Naive B cell (primary cell): ENCODE measurements at regions not wholly inside any gene's neighbourhood (a gene's known extent, or its start where the extent isn't known, plus 50 kb on each side); places are given as distances from the start of the nearest gene placed in this dataset.

Source experiments
- ATAC-seq, 2 donors: fragments of 150-1000 bp; cut with Tn5 transposase; 2 replicates each; pipeline ENCODE4 v1.10.0; 2021; ENCODE audit warnings: low read depth in 2 of 2, mild to moderate bottlenecking in 2 of 2, moderate library complexity in 2 of 2
- DNase-seq: peaks from one replicate; pipeline ENCODE4 v3.0.0; 2022
- H3K27ac Mint-ChIP-seq, 6 donors: one replicate each; pipeline ENCODE4 v1.8.0; 2020 to 2022; ENCODE audit warnings: mild to moderate bottlenecking in 6 of 6, mixed read lengths in 6 of 6, moderate library complexity in 5 of 6, inconsistent platforms in 2 of 6
- H3K27me3 Mint-ChIP-seq, 3 donors: one replicate each; pipeline ENCODE4 v1.8.0; 2021 to 2022; ENCODE audit warnings: mixed read lengths in 3 of 3, mild to moderate bottlenecking in 1 of 3
- H3K36me3 Mint-ChIP-seq, 2 donors: one replicate each; pipeline ENCODE4 v1.8.0; 2020 to 2022; ENCODE audit warnings: mixed read lengths in 2 of 2, inconsistent platforms in 1 of 2, mild to moderate bottlenecking in 1 of 2
- H3K4me1 Mint-ChIP-seq, 3 donors: one replicate each; pipeline ENCODE4 v1.8.0; 2020 to 2022; ENCODE audit warnings: mixed read lengths in 3 of 3, inconsistent platforms in 1 of 3, mild to moderate bottlenecking in 1 of 3, moderate library complexity in 1 of 3
- H3K4me3 Mint-ChIP-seq, 8 donors: one replicate each; pipeline ENCODE4 v1.8.0; 2020 to 2022; ENCODE audit warnings: mild to moderate bottlenecking in 8 of 8, mixed read lengths in 8 of 8, moderate library complexity in 8 of 8, inconsistent platforms in 2 of 8
- H3K9me3 Mint-ChIP-seq, 7 donors: one replicate each; pipeline ENCODE4 v1.8.0; 2020 to 2022; ENCODE audit warnings: mixed read lengths in 7 of 7, mild to moderate bottlenecking in 5 of 7, inconsistent platforms in 2 of 7, moderate library complexity in 1 of 7

GRCh38 chr1:4119516-4120220 lies 219.6 kb upstream of the C1orf174 start:
- no peak for DNase-seq
- Mint-ChIP-seq H3K9me3 (peaks cover 0 to 4% (median 3%) of the 10 kb centered on the region in 7 donors), H3K36me3 (peaks cover 1 to 2% of the 10 kb centered on the region in 2 donors), H3K4me1 (peaks cover 0 to 3% (median 0%) of the 10 kb centered on the region in 3 donors), H3K27me3 (peaks cover 5 to 24% (median 20%) of the 10 kb centered on the region in 3 donors), H3K4me3 (peak overlapping the region in 1 of 8 donors; percentile 51), H3K27ac (no peak overlapping the region)
- no peak for ATAC-seq

GRCh38 chr1:4120557-4121292 lies 220.7 kb upstream of the C1orf174 start:
- no peak for DNase-seq
- H3K27ac Mint-ChIP-seq, result no peak overlapping the region
- H3K27me3 Mint-ChIP-seq, result peaks cover 5 to 28% (median 20%) of the 10 kb centered on the region in 3 donors
- ATAC-seq, result no peak
- no peaks in the 10 kb centered on the region for H3K36me3 Mint-ChIP-seq
- peaks cover 0 to 2% (median 0%) of the 10 kb centered on the region in 7 donors for H3K9me3 Mint-ChIP-seq
- peaks cover 0 to 3% (median 0%) of the 10 kb centered on the region in 3 donors for H3K4me1 Mint-ChIP-seq
- no peak overlapping the region for H3K4me3 Mint-ChIP-seq

DNA sequence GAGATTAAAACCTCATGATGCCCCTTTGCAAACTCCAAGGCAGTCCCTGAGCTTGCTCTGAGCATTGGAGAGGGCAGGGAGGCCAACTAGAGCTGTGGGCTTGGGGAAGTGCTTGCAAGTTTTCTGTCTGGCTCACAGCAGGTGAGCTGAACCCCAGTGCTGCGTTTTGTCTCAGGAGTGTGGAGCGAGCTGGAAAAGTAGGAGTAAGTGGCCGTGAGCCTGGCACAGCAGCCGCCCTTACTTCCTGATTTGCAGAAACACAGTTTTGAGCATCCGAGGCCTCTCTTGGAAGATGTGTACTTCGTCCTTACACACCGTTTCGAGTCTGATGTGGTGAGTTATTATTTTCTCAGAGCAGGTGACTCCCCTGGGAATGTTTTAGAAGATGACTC lies 221.2 kb upstream of the C1orf174 start:
- peaks cover 0 to 3% (median 0%) of the 10 kb centered on the region in 3 donors for H3K4me1 Mint-ChIP-seq
- ATAC-seq, result no peak
- H3K27ac Mint-ChIP-seq, result no peak overlapping the region
- peaks cover 5 to 28% (median 20%) of the 10 kb centered on the region in 3 donors for H3K27me3 Mint-ChIP-seq
- DNase-seq, result no peak
- H3K4me3 Mint-ChIP-seq, result no peak overlapping the region
- no peaks in the 10 kb centered on the region for H3K9me3 Mint-ChIP-seq
- H3K36me3 Mint-ChIP-seq, result no peaks in the 10 kb centered on the region

DNA sequence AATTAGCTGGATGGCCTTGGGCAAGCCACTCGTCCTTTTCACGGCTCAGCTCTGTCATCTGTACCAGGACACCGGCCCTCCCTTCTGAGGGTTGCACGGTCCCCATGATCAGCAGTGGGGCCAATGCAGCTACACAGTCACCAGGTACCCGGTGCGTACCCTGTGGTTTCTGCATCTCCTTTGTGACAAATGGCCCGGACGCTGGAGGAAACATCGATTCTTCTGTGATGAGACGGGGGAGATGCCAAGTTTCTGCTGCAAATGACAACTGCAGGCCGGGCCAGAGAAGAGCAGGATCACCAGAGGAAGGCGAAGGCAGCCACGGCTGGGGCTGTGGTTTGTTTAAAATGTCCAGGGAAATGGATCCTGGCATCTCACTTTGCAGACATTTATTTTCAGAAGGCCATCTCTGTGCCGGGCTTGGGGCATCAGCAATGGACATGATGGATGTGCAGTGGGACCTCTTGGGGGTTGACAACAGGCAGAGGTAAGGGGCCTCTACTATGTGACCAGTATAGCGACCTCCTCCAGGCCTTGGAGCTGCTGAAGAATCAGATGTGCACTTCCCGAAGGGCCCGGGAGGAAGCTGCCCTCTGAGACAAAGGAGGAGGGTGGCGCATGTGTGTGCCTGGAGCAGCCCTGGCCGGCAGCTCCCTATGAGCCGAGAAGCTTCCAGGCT lies 221.9 kb upstream of the C1orf174 start:
- H3K4me3 Mint-ChIP-seq, result no peak overlapping the region
- ATAC-seq (no peak), DNase-seq (no peak)
- no peak overlapping the region for H3K27ac Mint-ChIP-seq
- H3K4me1 Mint-ChIP-seq, result peaks cover 0 to 3% (median 0%) of the 10 kb centered on the region in 3 donors
- H3K9me3 Mint-ChIP-seq, result peaks cover 0 to 1% (median 0%) of the 10 kb centered on the region in 7 donors
- peaks cover 5 to 29% (median 20%) of the 10 kb centered on the region in 3 donors for H3K27me3 Mint-ChIP-seq
- no peaks in the 10 kb centered on the region for H3K36me3 Mint-ChIP-seq

- ATAC-seq (no peak), DNase-seq (no peak)
- H3K36me3 Mint-ChIP-seq, result no peaks in the 10 kb centered on the region
- H3K9me3 Mint-ChIP-seq, result peaks cover 0 to 4% (median 0%) of the 10 kb centered on the region in 7 donors
- peaks cover 0 to 33% (median 20%) of the 10 kb centered on the region in 3 donors for H3K27me3 Mint-ChIP-seq
- H3K4me3 Mint-ChIP-seq, result no peak overlapping the region
- H3K4me1 Mint-ChIP-seq, result peaks cover 0 to 3% (median 0%) of the 10 kb centered on the region in 3 donors
- H3K27ac Mint-ChIP-seq, result no peak overlapping the region
These were observed 222.6 kb upstream of the C1orf174 start for GRCh38 chr1:4122513-4123160.

DNA sequence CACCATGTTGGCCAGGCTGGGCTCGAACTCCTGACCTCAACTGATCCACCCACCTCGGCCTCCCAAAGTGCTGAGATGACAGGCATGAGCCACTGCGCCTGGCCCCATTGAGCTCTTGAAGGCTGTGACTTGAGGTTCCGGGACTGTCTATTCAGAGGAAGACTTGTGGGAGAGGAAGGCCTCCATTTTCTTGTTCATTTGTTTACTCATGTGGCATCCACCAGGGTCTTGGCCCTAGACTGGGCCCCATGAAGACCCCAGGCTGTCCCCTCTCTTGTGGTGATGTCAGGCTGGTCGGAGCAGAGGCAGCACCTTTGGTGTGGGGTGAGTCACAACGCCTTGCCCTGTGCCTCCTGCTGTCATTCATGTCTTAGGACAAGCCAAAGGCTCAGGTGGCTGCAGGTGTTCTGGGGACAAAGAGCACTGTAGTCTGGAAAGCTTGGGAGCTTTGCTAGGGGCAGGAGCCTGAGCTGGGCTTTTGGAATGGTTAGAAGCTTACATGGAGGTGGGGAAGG lies 224.6 kb upstream of the C1orf174 start:
- ATAC-seq, result no peak
- H3K27me3 Mint-ChIP-seq, result peaks cover 0 to 28% (median 11%) of the 10 kb centered on the region in 3 donors
- H3K4me1 Mint-ChIP-seq, result no peaks in the 10 kb centered on the region
- no peak overlapping the region for H3K4me3 Mint-ChIP-seq
- peak overlapping the region in 3 of 6 donors; percentile 47 to 74 (median 49) for H3K27ac Mint-ChIP-seq
- no peak for DNase-seq
- H3K9me3 Mint-ChIP-seq, result peaks cover 0 to 4% (median 0%) of the 10 kb centered on the region in 7 donors
- H3K36me3 Mint-ChIP-seq, result no peaks in the 10 kb centered on the region

GRCh38 chr1:4126251-4126650 lies 226.2 kb upstream of the C1orf174 start:
- Mint-ChIP-seq H3K27me3 (peaks cover 3 to 21% (median 7%) of the 10 kb centered on the region in 3 donors), H3K4me1 (no peaks in the 10 kb centered on the region), H3K9me3 (peaks cover 0 to 4% (median 0%) of the 10 kb centered on the region in 7 donors), H3K4me3 (no peak overlapping the region), H3K27ac (peak overlapping the region in 1 of 6 donors; percentile 22), H3K36me3 (no peaks in the 10 kb centered on the region)
- no peak for ATAC-seq
- DNase-seq, result no peak

DNA sequence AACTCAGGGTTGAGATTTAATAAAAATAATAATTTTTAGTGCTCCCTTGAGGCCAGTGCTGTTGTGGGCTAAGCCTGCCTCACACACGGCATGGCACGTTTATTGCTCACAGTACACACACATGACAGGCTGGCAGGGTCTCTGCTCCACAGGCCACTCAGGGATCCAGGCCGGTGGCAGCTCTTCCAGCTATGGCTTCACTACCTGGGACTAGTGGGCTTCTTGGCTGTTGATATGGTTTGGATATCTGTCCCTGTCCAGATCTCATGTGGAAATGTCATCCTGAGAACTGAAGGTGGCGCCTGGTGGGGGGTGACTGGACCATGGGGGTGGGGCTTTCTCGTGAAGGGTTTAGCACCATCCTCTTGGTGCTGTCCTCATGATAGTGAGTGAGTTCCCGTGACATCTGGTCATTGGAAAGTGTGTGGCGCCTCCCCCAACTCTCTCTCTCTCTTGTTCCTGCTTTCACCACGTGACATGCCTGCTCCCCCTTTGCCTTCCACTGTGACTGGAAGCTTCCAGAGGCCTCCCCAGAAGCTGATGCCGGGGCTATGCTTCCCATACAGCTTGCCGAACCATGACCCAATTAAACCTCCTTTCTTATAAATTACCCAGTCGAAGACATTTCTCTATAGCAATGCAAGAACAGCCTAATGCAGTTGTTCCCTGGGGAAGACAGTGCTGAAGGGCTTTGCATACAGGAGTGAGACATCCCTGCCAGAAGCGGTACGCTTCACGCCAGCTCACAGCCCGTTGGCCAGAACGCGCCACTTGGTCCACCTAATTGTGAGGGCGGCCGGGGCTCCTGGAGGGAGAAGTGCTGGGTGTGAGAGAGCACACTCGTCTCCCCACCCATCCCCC lies 226.9 kb upstream of the C1orf174 start:
- H3K4me1 Mint-ChIP-seq, result no peaks in the 10 kb centered on the region
- no peak for DNase-seq
- peaks cover 0 to 4% (median 0%) of the 10 kb centered on the region in 7 donors for H3K9me3 Mint-ChIP-seq
- H3K27ac Mint-ChIP-seq, result no peak overlapping the region
- peaks cover under 1 to 14% (median 3%) of the 10 kb centered on the region in 3 donors for H3K27me3 Mint-ChIP-seq
- no peak overlapping the region for H3K4me3 Mint-ChIP-seq
- no peak for ATAC-seq
- no peaks in the 10 kb centered on the region for H3K36me3 Mint-ChIP-seq

DNA sequence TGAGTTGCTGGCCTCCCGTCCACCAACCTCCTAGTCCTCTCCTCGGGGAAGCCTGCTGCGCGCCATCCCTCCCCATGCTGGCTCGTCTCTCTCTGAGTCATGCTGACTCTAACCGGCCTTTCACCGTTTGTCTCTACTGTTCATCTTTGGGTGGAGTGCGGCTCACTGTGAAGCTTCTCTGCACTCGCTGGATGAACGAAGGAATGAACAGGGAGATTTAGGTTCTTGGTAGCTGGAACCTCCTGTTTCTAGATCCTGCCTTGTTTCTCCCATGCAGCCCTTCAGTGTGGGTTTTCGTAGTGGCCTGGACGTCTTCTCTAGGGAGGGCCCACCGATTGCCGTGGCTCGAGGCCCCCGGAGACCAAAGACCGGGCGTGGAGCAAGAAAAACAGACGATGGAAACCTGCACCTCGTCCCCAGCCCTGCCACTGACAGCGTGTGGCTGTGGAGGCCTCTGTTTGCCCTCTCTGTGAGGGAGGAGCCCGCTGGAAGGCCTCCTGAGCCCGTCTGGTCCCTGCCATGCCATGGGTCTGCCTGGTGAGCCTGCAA lies 227.6 kb upstream of the C1orf174 start:
- ATAC-seq (no peak), DNase-seq (no peak)
- peaks cover 0 to 13% (median 3%) of the 10 kb centered on the region in 3 donors for H3K27me3 Mint-ChIP-seq
- peak overlapping the region in 2 of 6 donors; percentile 28 to 42 for H3K27ac Mint-ChIP-seq
- H3K4me1 Mint-ChIP-seq, result no peaks in the 10 kb centered on the region
- H3K9me3 Mint-ChIP-seq, result peaks cover 0 to 4% (median 0%) of the 10 kb centered on the region in 7 donors
- no peak overlapping the region for H3K4me3 Mint-ChIP-seq
- no peaks in the 10 kb centered on the region for H3K36me3 Mint-ChIP-seq

GRCh38 chr1:4128616-4129015 lies 228.5 kb upstream of the C1orf174 start:
- Mint-ChIP-seq H3K27me3 (peaks cover 0 to 13% (median 3%) of the 10 kb centered on the region in 3 donors), H3K4me3 (peak overlapping the region in 1 of 8 donors; percentile 65), H3K4me1 (no peaks in the 10 kb centered on the region), H3K9me3 (peaks cover 0 to 4% (median 0%) of the 10 kb centered on the region in 7 donors), H3K36me3 (no peaks in the 10 kb centered on the region), H3K27ac (peak overlapping the region in 1 of 6 donors; percentile 4)
- DNase-seq (no peak), ATAC-seq (no peak)

GRCh38 chr1:4129693-4130092 lies 229.6 kb upstream of the C1orf174 start:
- H3K4me3 Mint-ChIP-seq, result no peak overlapping the region
- peaks cover 0 to 5% (median 0%) of the 10 kb centered on the region in 7 donors for H3K9me3 Mint-ChIP-seq
- H3K27ac Mint-ChIP-seq, result no peak overlapping the region
- H3K36me3 Mint-ChIP-seq, result no peaks in the 10 kb centered on the region
- ATAC-seq (no peak), DNase-seq (no peak)
- H3K27me3 Mint-ChIP-seq, result peaks cover 0 to 9% (median 3%) of the 10 kb centered on the region in 3 donors
- no peaks in the 10 kb centered on the region for H3K4me1 Mint-ChIP-seq

- H3K27ac Mint-ChIP-seq, result peak overlapping the region in 1 of 6 donors; percentile 79
- H3K36me3 Mint-ChIP-seq, result no peaks in the 10 kb centered on the region
- no peak for ATAC-seq
- DNase-seq, result no peak
- H3K9me3 Mint-ChIP-seq, result peaks cover 0 to 5% (median 0%) of the 10 kb centered on the region in 7 donors
- no peaks in the 10 kb centered on the region for H3K4me1 Mint-ChIP-seq
- peaks cover 0 to 5% (median 3%) of the 10 kb centered on the region in 3 donors for H3K27me3 Mint-ChIP-seq
- H3K4me3 Mint-ChIP-seq, result no peak overlapping the region
These were observed 230.0 kb upstream of the C1orf174 start for GRCh38 chr1:4130096-4130495.
